ENCODE measurements at regions not wholly inside any gene's neighbourhood (a gene's known extent, or its start where the extent isn't known, plus 50 kb on each side); places are given as distances from the start of the nearest gene placed in this dataset.

GRCh38 chr9:28332648-28333047, 759.4 kb upstream of the C9orf72 start:
- TF ChIP-seq GATA2 (IDR thresholded peaks at IDR 0.05; ENCODE audit: insufficient read depth, insufficient read length, low read depth, low read length): no peak
- TF ChIP-seq MYC (IDR thresholded peaks at IDR 0.05; ENCODE audit: low read depth, low read length): no peak
- no peak for TF ChIP-seq FOS (IDR thresholded peaks at IDR 0.05; ENCODE audit: borderline replicate concordance, insufficient read depth, low read length)
- TF ChIP-seq POLR2A (IDR thresholded peaks at IDR 0.05; ENCODE audit: low read depth, low read length): no peak
- no peak for TF ChIP-seq JUN (IDR thresholded peaks at IDR 0.05; ENCODE audit: borderline replicate concordance, insufficient read depth, insufficient read length, low read depth)
- TF ChIP-seq CTCF (IDR thresholded peaks at IDR 0.05; ENCODE audit: extremely low read depth in 1 of 2, insufficient read depth in 1 of 2, low read depth in 1 of 2, low read length in 2 of 2): no peak
- no peak for TF ChIP-seq MAX (IDR thresholded peaks at IDR 0.05; ENCODE audit: insufficient read depth, insufficient read length)
- TF ChIP-seq POLR2AphosphoS5 (IDR thresholded peaks at IDR 0.05; ENCODE audit: insufficient read depth, low read depth, low read length): no peak
- no peak for TF ChIP-seq EZH2 (IDR thresholded peaks at IDR 0.05; ENCODE audit: borderline replicate concordance, low read depth, low read length, severe bottlenecking)
- Histone ChIP-seq H3K4me1 (ENCODE audit: control insufficient read depth, extremely low read depth, insufficient read depth, low read length) (no peaks in the 10 kb centered on the region), H3K27me3 (ENCODE audit: control insufficient read depth in 2 of 2, insufficient read depth in 2 of 2, low read length in 2 of 2) (no peaks in the 10 kb centered on the region), H3K4me2 (ENCODE audit: insufficient read depth, low read length) (peak overlapping the region; percentile 25), H3K27ac (ENCODE audit: insufficient read depth, low read depth, low read length) (no peak overlapping the region), H3K79me2 (ENCODE audit: control insufficient read depth, insufficient read depth, low read length) (no peaks in the 10 kb centered on the region), H3K4me3 (replicated peaks in 1 of 3; ENCODE audit: insufficient read depth in 1 of 3, low read depth in 1 of 3, low read length in 3 of 3) (no peak overlapping the region), H2AFZ (ENCODE audit: low read depth, low read length) (peak overlapping the region; percentile 57), H4K20me1 (replicated peaks; ENCODE audit: control insufficient read depth, extremely low read depth, insufficient read depth, low read length) (no peaks in the 10 kb centered on the region), H3K9me3 (replicated peaks; ENCODE audit: control insufficient read depth, insufficient read depth, low read length) (no peaks in the 10 kb centered on the region), H3K9ac (replicated peaks; ENCODE audit: extremely low read depth, insufficient read depth, low read length) (no peak overlapping the region), H3K9me1 (replicated peaks; ENCODE audit: control insufficient read depth, extremely low read depth, insufficient read depth, low read length) (no peaks in the 10 kb centered on the region), H3K36me3 (ENCODE audit: control insufficient read depth in 2 of 2, extremely low read depth in 1 of 2, insufficient read depth in 2 of 2, low read length in 2 of 2) (no peaks in the 10 kb centered on the region)
- CTCF ChIA-PET: no interaction called here
- FAIRE-seq (no peak), DNase-seq (ENCODE audit: low read depth, low spot score) (peak; percentile 17)
- BruUV-seq (replicated peaks): no TSS peak
- intact Hi-C loops (cut with micrococcal nuclease) (loop anchor here (10.0 kb wide), 1 partner anchor 82 kb away; no protein-coding TSS in a partner anchor), dilution Hi-C loops (cut with MboI; ENCODE audit: extremely low pct_ligation_motif_present, low sequenced_read_pairs) (no loop called here)
- POLR2A ChIA-PET: no interaction called here
